A673 (cell line): ENCODE measurements at regions not wholly inside any gene's neighbourhood (a gene's known extent, or its start where the extent isn't known, plus 50 kb on each side); places are given as distances from the start of the nearest gene placed in this dataset.
"Not testable (repeated sequence)": the region's sequence is repeated elsewhere in the genome, so short reads cannot be mapped to it uniquely, and the experiment has no call there.

Source experiments
- BruUV-seq: library from RNA; stranded (reverse); fragments of 400-500 nt; replicated peaks from 2 replicates; lab custom pipeline; 2021; lab: Mats Ljungman, UMichigan
- CTCF ChIA-PET: fragments of 300-600 bp; sonication (Branson Sonifier 250); formaldehyde crosslinking; loops from one replicate; lab custom pipeline; 2022; ENCODE audit warnings: antibody characterized with exemption; lab: Charles Lee
- POLR2A ChIA-PET: fragments of 300-600 bp; sonication (Branson Sonifier 250); formaldehyde crosslinking; loops from one replicate; lab custom pipeline; 2022; ENCODE audit warnings: antibody characterized with exemption; ENCODE audit not compliant: low non-redundant PET; lab: Charles Lee
- DNase-seq: peaks from one replicate; pipeline ENCODE4 v3.0.0-alpha.2; 2015; ENCODE audit warnings: low spot score
- H3K27ac ChIP-seq: fragments of 200-600 bp; sonication (generic); 2 replicates; pipeline ENCODE4 v1.5.1; 2016; ENCODE audit warnings: mixed run types, low read depth, mild to moderate bottlenecking, mixed read lengths, antibody characterized with exemption, low read length; ENCODE audit not compliant: poor library complexity, severe bottlenecking
- H3K27me3 ChIP-seq: fragments of 200-600 bp; sonication (generic); replicated peaks from 2 replicates; pipeline ENCODE4 v1.6.1; 2017; ENCODE audit warnings: mixed run types, low read depth, mild to moderate bottlenecking, mixed read lengths, antibody characterized with exemption, low read length; ENCODE audit not compliant: insufficient read depth, poor library complexity
- H3K36me3 ChIP-seq: fragments of 200-600 bp; sonication (generic); 2 replicates; pipeline ENCODE4 v1.6.1; 2016; ENCODE audit warnings: mixed run types, mild to moderate bottlenecking, mixed read lengths, antibody characterized with exemption, low read length; ENCODE audit not compliant: insufficient read depth, poor library complexity, severe bottlenecking
- H3K4me1 ChIP-seq: fragments of 200-600 bp; sonication (generic); 2 replicates; pipeline ENCODE4 v1.6.1; 2017; ENCODE audit warnings: mixed run types, mild to moderate bottlenecking, mixed read lengths, antibody characterized with exemption, low read length; ENCODE audit not compliant: insufficient read depth, poor library complexity, severe bottlenecking
- H3K4me3 ChIP-seq: fragments of 200-600 bp; sonication (generic); 2 replicates; pipeline ENCODE4 v1.5.1; 2016; ENCODE audit warnings: low read depth, mixed run types, mild to moderate bottlenecking, mixed read lengths, low read length; ENCODE audit not compliant: poor library complexity, severe bottlenecking
- H3K9me3 ChIP-seq: fragments of 200-600 bp; sonication (generic); 2 replicates; pipeline ENCODE4 v1.6.1; 2016; ENCODE audit warnings: mixed run types, low read depth, mild to moderate bottlenecking, mixed read lengths, antibody characterized with exemption, low read length; ENCODE audit not compliant: poor library complexity, severe bottlenecking
- EZH2 ChIP-seq: fragments of 200-600 bp; sonication (generic); IDR thresholded peaks from 2 replicates; pipeline ENCODE4 v1.6.1; 2017; ENCODE audit warnings: borderline replicate concordance, low read depth, mild to moderate bottlenecking, mixed read lengths, antibody characterized with exemption, low read length; ENCODE audit not compliant: poor library complexity, severe bottlenecking
- intact Hi-C: fragments of 100-400 bp; cut with micrococcal nuclease; formaldehyde crosslinking; loops from one replicate; pipeline ENCODE4 v1.10.0; 2022; ENCODE audit not compliant: unreplicated experiment
- TF ChIP-seq, protein P1 (sequence below): fragments of 300-800, 200-600 bp; sonication (generic); conservative IDR thresholded peaks from 2 replicates; pipeline ENCODE4 v1.5.1; 2017; ENCODE audit warnings: low read depth, mild to moderate bottlenecking, antibody characterized with exemption, low read length, moderate library complexity, mixed read lengths

DNA sequence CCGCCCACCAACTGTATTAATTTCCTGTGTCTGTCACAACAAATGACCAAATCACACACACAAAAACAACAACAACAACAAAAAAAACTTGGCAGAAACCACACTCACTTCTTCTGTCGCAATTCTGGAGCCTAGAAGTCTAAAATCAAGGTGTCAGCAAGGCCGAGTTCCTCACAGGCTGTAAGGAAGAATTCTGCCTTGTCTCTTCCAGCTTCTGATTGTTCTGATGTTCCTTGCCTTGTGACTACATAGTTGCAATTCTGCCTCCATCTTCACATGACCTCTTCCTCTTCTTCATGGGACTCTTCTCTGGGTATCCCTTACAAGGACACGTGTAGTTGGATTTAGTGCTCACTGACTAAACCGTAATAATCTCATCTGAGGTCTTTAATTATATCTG is 61.4 kb downstream of the IL12A start:
- intact Hi-C loops = no loop called here
- TF ChIP-seq, protein P1, sequence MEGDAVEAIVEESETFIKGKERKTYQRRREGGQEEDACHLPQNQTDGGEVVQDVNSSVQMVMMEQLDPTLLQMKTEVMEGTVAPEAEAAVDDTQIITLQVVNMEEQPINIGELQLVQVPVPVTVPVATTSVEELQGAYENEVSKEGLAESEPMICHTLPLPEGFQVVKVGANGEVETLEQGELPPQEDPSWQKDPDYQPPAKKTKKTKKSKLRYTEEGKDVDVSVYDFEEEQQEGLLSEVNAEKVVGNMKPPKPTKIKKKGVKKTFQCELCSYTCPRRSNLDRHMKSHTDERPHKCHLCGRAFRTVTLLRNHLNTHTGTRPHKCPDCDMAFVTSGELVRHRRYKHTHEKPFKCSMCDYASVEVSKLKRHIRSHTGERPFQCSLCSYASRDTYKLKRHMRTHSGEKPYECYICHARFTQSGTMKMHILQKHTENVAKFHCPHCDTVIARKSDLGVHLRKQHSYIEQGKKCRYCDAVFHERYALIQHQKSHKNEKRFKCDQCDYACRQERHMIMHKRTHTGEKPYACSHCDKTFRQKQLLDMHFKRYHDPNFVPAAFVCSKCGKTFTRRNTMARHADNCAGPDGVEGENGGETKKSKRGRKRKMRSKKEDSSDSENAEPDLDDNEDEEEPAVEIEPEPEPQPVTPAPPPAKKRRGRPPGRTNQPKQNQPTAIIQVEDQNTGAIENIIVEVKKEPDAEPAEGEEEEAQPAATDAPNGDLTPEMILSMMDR = no peak
- TF ChIP-seq EZH2 = no peak
- POLR2A ChIA-PET = no interaction called here

DNA sequence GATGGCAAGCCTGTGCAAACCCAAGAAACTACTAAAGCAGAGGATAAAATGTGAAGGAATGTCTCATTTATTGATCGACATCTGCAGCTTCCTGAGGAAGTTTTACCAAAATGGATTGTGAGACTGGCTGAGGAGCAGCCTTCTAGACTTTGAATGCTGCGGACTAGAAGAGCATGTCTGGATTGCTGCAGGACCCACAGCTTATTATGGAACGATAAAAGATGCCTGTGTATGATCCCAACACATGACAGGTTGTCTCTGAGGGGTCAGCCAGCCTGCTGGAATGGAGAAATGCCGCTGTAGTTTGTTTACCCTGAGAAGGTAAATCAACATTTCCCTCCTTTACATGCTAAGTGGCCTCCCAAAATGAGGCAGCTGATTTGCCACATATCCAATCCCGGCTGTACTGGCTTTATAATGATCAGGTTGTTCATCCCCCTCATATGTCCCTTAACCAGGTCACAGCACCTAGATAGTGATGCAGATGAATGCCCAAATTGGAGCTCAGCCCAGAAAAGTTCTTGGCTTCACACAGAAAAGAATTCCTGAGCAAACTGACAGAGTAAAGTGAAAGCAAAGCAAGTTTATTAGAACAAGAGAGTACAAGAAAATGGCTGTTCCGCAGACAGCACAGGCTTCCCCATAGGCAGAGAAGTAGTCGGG is 63.9 kb downstream of the IL12A start:
- ChIA-PET CTCF (no interaction called here), POLR2A (no interaction called here)
- Histone ChIP-seq H3K27ac (no peak overlapping the region), H3K27me3 (no peaks in the 10 kb centered on the region), H3K9me3 (no peaks in the 10 kb centered on the region), H3K36me3 (no peaks in the 10 kb centered on the region), H3K4me1 (no peaks in the 10 kb centered on the region), H3K4me3 (no peak overlapping the region)
- no peak for TF ChIP-seq EZH2
- TF ChIP-seq, protein P1 = no peak
- DNase-seq = no peak
- no TSS peak for BruUV-seq
- intact Hi-C loops = no loop called here

More for the DNA sequence above, 61.4 kb downstream of the IL12A start:
- BruUV-seq = no TSS peak
- Histone ChIP-seq H3K4me1 (no peaks in the 10 kb centered on the region), H3K27ac (no peak overlapping the region), H3K9me3 (no peaks in the 10 kb centered on the region), H3K4me3 (no peak overlapping the region), H3K27me3 (no peaks in the 10 kb centered on the region), H3K36me3 (no peaks in the 10 kb centered on the region)
- DNase-seq = no peak
- CTCF ChIA-PET = no interaction called here

DNA sequence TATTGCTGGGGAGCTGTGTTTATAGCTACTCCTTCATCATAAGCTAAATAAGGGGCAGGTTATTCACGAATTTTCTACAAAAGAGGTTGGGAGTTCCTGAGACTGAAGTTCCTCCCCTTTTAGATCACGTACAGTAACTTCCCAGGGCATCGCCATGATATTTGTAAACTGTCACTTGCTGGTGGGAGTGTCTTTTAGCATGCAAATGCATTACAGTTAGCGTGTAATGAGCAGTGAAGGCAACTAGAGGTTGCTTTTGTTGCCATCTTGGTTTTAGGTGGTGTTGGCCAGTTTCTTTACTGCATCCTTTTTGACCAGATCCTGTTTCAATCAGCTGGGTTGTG is 64.4 kb downstream of the IL12A start:
- ChIA-PET POLR2A (no interaction called here), CTCF (no interaction called here)
- Histone ChIP-seq H3K4me3 (no peak overlapping the region), H3K27me3 (no peaks in the 10 kb centered on the region), H3K36me3 (no peaks in the 10 kb centered on the region), H3K9me3 (no peaks in the 10 kb centered on the region), H3K27ac (no peak overlapping the region), H3K4me1 (no peaks in the 10 kb centered on the region)
- no TSS peak for BruUV-seq
- TF ChIP-seq, protein P1 = no peak
- no peak for TF ChIP-seq EZH2
- no peak for DNase-seq
- intact Hi-C loops = no loop called here

DNA sequence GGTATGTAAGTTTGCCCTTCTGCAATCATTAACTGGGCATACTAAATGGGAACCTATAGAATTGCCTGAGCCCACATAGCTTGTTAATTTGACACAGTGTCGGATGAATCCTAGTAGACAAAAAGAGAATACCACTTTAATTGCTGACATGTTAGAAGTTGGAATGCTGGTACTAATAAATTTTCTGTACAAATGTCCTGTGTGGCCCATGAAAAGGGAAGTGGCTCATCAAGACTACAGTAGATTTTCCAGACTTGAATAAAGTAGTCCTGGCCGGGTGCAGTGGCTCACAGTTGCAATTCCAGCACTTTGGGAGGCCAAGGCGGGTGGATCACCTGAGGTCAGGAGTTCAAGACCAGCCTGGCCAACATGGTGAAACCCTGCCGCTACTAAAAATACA is 66.2 kb downstream of the IL12A start:
- DNase-seq, POLR2A ChIA-PET, intact Hi-C loops, CTCF ChIA-PET, H3K36me3 ChIP-seq, H3K4me1 ChIP-seq, H3K9me3 ChIP-seq, H3K27me3 ChIP-seq, H3K27ac ChIP-seq, H3K4me3 ChIP-seq, BruUV-seq: not testable (repeated sequence)
